HG03280 (cell line): ENCODE measurements at regions not wholly inside any gene's neighbourhood (a gene's known extent, or its start where the extent isn't known, plus 50 kb on each side); places are given as distances from the start of the nearest gene placed in this dataset.

Experiments
- ATAC-seq: cut with Tn5 transposase; IDR thresholded peaks from one replicate; pipeline ENCODE4 v1.9.1; 2021; ENCODE audit warnings: mild to moderate bottlenecking, moderate library complexity; ENCODE audit not compliant: unreplicated experiment

DNA sequence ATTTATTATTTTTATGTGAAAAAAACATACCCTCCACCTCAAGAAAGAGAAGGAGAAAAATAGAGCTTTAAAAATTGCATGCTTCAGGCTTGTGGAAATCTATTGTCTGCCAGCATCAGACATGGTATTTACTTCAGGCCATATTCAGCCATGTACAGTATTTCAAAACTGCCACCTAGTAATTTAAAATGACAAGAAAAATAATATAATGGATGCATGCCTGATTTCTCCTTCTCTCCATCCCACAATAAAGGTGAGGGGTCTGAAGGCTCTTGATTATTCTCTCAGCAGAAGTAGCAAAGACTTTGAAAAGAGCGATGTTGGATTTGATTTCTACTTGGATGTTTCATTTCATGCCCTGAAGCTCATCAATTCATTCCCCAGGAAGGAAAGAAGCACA is 250.7 kb downstream of the TBC1D4 start:
- ATAC-seq = no peak

DNA sequence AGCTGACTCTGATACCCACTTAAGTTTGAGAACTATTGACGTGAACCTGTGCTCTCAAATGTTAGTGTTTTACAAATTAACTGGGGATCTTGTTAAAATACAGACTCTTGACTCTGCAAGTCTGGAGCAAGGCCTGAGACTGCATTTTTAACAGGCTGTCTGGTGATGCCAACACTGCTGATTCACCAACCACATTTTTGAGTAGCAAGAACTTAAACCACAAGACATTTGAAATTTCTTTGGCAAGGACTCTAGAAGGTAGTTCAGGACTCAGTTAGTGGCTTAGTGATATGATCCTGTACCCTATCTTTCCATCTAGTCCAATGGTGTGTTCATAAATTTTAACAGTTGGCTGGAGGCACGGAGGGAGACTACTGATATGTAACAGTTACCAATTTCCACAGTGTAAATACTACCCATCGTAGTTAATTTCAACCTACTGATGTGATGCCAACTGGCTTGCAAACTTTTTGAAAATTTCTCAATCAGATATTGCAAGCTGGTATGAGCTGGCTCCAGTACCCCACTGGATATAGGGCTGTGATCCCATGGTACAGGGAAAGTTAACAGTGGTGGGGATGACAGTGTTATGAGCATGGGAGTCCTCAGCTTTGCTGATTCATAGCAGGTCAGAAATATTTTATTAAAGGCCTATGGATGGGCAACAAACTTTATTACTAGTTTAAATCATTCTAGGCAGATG is 255.1 kb downstream of the TBC1D4 start:
- ATAC-seq = no peak

GRCh38 chr13:75226092-75226491 is 255.9 kb downstream of the TBC1D4 start:
- no peak for ATAC-seq

DNA sequence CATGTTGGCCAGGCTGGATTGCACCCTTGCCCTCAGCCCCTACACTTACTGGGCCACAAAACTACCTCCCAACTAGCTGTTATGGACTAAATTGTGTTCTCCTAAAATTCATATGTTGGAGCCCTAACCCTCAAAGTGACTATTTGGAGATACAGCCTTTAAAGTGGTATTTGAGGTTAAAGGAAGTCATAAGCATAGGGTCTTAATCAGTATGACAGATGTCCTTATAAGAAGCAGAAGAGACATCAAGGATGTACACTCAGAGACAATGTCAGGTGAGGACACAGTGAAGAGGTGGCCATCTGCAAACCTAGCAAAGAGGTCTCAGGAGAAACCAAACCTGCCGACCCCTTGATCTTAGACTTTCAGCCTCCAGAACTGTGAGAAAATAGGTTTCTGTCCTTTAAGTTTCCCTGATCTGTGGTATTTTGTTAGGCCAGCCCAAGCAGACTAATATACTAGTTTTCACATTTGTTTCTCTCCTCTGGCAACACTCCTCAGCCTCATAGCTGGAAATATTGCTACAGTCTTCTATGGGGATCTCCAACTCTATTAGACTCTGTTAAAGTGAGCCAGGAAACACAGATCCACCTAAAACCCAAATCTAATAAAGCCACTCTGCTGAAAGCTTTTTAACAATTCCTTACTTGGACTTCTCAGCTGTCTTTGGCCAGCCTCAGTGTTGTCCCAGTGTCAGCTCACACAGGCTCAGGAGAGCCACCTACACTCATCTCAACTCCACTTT is 256.5 kb downstream of the TBC1D4 start:
- ATAC-seq = no peak

DNA sequence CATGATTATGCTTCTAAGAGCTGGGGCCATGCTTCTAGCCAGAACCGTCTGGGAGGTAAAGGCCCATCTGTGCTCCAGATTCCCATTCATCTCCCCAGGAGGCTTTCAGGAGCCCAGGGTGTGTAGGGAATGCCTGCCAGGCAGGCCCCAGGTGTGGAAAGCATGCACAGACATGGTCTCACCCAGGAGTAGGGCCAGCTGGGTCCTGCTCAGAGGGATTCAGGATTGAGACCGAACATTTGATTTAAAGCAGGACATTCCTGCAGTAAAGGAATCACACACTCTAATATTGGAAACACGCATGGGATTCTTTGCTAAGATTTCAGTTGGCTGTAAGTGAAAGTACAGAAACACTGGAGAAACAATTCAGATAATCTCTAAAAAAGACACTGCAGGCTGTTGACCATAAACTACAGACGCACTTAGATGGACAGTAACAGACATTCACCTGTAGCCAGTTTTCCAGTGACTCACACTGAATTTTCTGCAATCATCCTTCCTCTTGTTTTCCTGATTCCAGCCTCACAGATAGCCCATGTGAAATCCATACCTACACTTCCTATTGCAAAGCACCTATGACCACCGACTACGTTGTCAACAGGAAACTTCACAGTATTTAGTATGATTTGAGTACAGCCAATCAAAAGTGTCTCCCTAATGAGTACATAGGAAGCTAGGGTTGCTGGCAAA is 257.8 kb downstream of the TBC1D4 start:
- no peak for ATAC-seq

DNA sequence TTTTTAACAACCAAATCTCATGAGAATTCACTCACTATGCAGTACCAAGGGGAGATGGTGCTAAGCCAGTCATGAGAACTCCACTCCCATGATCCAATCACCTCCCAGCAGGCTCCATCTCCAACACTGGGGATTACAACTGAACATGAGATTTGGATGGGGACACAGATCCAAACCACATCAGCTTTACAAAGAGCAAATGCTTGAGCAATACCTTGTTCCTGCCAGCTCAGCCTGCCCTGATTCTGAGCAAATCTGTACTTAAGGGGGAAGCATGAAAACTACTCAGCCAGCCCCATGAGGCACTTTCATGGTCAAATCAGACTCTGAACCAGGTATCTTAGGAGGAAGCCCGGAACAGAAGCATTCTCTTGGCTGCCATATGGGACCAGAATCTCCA is 259.9 kb downstream of the TBC1D4 start:
- ATAC-seq = no peak

GRCh38 chr13:75220861-75221260 is 261.1 kb downstream of the TBC1D4 start:
- no peak for ATAC-seq

GRCh38 chr13:75220238-75220542 is 261.8 kb downstream of the TBC1D4 start:
- no peak for ATAC-seq

GRCh38 chr13:75219479-75220237 is 262.3 kb downstream of the TBC1D4 start:
- peak; percentile 96 for ATAC-seq

- no peak for ATAC-seq
These were observed 264.0 kb downstream of the TBC1D4 start for GRCh38 chr13:75217949-75218348.

DNA sequence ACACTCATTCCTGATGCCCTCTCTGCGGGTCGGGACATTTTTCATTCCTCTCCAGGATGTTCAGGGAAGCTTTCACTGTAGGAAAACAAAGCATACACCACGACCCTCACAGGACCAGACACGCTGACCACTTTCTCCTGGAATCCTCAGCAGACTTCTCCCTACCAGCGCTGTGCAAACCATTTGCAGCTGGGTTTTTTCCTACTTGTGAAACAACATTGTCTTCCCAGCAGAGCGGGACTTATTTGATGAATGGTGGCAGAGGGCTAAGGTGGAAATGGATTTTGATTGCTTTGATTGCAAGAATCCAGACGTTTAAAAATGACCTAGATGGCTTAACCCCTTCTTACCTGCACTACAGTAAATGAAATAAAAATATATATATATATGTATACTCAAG is 265.9 kb downstream of the TBC1D4 start:
- no peak for ATAC-seq

DNA sequence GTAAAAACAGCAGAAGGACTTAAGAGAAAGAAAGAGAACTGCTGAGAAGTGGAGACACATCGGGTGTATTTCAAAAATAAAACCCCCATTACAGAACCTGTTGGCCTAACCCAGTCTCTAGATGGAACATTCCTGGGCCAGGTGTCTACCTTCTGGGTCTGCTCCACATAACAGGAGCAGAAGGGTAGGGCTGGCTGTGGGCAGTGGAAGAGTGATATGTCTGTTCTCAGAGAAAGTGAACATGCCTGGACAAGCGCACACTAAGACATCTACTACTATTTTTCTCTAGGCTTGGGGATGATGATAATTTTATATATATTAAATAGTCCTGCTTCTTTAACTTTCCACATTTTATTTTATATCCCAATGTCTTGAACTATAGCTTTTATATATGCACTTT is 267.1 kb downstream of the TBC1D4 start:
- ATAC-seq = no peak

- ATAC-seq = no peak
These were observed 279.0 kb downstream of the TBC1D4 start for GRCh38 chr13:75202981-75203380.

GRCh38 chr13:75197803-75198202 is 284.2 kb downstream of the TBC1D4 start:
- ATAC-seq = no peak

DNA sequence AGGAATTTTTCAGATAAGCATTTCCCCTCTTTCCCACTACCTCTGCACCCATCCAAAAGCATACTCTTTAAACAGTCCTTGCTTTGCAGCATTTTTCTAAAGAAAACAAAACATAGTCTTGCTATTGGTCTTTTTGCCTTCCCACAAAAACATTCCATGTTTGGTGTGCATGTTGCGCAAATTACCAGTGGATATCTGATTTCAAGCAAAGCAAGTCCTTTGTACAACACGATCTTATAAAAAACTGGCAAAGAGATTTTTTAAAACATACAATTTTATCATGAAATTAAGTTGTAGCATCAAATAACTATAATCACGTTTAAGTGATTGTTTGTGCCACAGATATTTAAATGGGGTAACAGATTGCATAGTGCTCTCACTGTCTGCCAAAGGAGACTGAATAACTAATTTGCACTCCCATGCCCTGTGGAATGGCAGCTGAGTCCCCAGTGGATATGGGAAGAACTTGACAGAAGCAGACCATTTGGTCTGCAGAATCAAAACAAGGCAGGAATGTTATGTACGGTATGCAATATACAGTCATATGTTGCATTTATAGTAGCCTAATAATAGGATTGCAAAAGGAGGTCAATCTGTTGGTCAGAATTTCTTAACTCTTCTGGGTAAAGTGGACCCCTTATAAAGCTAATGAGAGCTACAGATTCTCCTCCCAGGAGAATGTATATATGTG is 285.7 kb downstream of the TBC1D4 start:
- ATAC-seq = no peak

DNA sequence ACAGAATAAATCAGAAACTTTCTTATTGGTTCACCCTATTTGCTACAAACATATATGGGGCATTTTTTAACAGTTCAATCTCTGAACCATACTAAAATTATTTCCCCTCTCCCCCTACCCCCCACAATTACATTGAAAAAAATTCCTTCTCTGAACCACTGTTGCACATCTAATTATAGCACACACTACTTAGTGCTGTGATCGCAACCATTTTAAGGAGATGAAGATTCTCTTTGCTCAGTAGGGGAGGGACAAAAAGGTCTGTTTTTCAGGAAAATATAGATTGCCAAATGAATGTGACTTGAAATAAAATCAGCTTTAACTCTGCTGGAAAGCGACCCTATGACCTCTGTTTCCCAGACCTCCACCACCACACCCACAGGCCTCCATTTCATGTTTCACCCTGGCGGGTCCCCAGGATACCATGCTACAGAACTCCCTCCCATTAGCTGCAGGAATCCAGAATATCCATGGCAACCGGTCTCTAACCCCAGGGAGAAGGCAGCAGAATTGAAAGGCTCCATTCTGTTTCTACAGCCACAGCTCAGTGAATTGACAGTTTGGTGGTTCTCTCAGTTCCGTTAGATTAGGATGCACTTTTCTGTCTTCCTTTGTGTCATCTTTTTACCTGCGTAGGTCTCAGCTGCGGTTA is 286.3 kb downstream of the TBC1D4 start:
- no peak for ATAC-seq

- ATAC-seq = no peak
These were observed 287.1 kb downstream of the TBC1D4 start for GRCh38 chr13:75194717-75195462.

GRCh38 chr13:75186379-75186778 is 295.6 kb downstream of the TBC1D4 start:
- ATAC-seq = no peak

DNA sequence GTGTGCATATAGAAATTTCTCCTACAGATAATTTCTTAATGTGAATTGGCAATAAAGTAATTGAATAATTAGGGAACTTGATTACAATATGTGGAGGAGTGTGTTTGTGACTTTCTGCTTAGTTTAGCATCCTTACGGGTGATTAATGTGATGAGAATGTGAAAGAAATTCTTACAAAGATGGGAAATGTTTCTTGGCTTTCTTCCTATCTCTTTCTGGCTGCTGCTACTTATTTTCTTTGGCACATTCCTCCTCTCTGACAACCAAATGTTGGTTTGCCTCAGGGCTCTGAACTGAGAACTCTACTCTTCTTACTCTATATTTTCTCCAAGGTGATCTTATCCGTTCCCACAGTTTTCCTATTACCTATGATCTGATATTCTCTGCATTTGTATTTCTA is 300.1 kb downstream of the TBC1D4 start:
- no peak for ATAC-seq
